D721Med (cell line): ENCODE measurements at regions not wholly inside any gene's neighbourhood (a gene's known extent, or its start where the extent isn't known, plus 50 kb on each side); places are given as distances from the start of the nearest gene placed in this dataset.

Experiments used
- DNase-seq: peaks from one replicate; pipeline ENCODE4 v3.0.0; 2011; ENCODE audit warnings: low spot score; ENCODE audit not compliant: insufficient read length
- FAIRE-seq: peaks from 2 replicates; lab custom pipeline; 2011; peaks lifted over from hg19 to GRCh38; lab: Jason Lieb, UNC
- CTCF ChIP-seq: IDR thresholded peaks from 2 replicates; pipeline ENCODE4 v1.5.1; 2012; ENCODE audit warnings: mild to moderate bottlenecking, control low read depth; ENCODE audit not compliant: insufficient read depth; ENCODE audit errors: missing control alignments

GRCh38 chr2:118309257-118309945 lies 221.1 kb downstream of the INSIG2 start:
- DNase-seq = no peak
- FAIRE-seq = no peak
- no peak for TF ChIP-seq CTCF

DNA sequence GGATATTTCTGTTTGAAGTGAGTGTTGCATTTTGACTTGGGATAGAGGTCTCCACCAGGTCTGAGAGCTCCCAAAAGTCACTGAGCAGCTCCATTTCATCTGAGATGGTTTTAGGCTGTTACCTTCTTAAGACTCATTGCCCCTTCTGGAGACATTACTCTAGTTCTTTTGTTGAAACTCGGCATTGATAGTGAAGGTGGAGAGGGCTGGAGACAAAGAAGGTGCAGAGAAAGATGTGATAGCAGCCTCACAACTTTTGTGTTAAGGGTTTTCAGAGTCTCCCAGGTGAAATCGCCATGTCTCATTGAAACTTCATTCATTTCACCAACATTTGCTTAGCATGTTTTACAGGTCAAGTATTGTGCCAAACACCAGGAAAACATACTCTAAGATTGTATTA lies 219.6 kb downstream of the INSIG2 start:
- DNase-seq = no peak
- no peak for FAIRE-seq
- no peak for TF ChIP-seq CTCF

DNA sequence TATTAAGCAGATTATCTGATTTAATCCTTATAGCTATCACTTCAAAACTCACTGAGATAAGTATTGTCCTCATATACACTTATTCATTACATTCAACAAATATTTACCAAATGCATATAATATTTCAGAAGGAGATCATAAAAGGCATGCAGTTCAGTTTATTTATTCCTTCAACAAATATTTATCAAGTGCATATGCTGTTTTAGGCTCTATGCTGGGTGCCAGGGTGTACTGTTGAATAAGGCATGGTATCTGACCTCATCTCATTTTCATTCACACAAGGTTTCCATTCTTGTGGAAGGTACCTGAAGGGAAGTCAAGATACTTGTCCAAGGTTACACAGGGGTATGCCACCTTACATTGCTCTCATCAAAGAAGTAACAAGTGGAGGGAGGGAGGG lies 213.0 kb downstream of the INSIG2 start:
- TF ChIP-seq CTCF = no peak
- DNase-seq (no peak), FAIRE-seq (no peak)

DNA sequence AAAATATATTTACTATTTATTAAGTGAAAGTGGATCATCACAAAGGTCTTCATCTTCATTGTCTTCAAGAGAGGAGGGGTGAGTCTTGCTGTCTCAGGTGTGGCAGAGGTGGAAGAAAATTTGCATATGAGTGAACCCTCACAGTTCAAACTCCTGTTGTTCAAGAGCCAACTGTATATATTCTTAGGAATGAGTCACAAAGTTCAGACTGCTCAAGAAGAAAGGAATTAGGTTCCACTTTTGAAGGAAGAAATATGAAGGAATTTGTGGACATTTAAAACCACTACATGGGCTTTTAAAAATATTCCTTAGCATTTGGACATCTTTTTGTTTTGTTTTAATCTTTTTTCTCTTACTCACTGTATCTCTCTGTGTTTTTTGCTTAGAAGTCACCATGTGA lies 212.6 kb downstream of the INSIG2 start:
- DNase-seq (no peak), FAIRE-seq (no peak)
- no peak for TF ChIP-seq CTCF

GRCh38 chr2:118296663-118297062 lies 208.4 kb downstream of the INSIG2 start:
- no peak for FAIRE-seq
- no peak for TF ChIP-seq CTCF
- DNase-seq = no peak

DNA sequence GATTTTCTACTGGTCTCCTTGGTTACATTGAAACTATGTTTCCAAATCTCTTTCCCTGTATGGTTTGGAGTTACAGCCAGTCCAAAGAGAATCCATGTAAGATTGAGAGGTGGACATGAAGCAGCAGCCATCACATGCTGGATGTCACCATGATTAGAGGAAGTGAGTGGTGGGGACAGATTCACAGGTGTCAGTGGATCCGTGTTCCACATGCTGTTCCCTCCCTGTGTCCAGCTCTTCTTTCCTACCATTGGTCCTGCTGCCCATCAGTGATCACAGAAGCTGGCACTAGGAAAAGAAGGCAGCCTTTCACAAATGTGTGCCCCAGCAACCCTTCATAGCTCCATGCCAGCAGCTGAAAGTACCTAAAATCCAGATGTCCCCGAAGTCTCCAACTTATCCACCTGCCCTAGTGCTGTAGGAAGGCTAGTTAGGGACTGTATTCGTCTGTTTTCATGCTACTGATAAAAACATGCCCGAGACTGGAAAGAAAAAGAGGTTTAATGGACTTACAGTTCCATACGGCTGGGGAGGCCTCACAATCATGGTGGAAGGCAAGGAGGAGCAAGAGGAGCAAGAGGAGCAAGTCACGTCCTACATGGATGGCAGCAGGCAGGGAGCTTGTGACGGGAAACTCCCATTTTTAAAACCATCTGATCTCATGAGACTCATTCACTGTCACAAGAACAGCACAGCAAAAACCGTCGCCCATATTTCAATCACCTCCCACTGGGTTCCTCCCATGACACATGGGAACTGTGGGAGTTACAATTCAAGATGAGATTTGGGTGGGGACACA lies 207.5 kb downstream of the INSIG2 start:
- no peak for FAIRE-seq
- TF ChIP-seq CTCF = no peak
- DNase-seq = no peak

DNA sequence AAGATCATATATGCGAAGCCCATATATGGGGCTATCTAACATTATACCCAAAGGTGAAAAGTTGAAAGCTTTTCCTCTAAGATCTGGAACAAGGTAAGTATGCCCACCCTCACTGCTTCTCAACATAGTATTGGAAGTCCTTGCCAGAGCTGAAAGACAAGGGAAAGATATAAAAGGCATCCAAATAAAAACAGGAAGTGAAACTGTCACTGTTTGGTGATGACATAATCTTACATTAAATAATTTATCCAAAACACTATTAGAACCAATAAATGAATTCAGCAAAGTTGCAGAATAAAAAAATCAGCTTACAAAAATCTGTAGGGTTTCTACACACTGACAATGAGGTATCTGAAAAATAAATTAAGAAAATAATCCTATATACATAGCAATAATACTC lies 205.8 kb downstream of the INSIG2 start:
- FAIRE-seq = no peak
- TF ChIP-seq CTCF = no peak
- no peak for DNase-seq
